ENCODE measurements at regions not wholly inside any gene's neighbourhood (a gene's known extent, or its start where the extent isn't known, plus 50 kb on each side); places are given as distances from the start of the nearest gene placed in this dataset.

GRCh38 chr2:16824472-16824871 lies 158.8 kb upstream of the CYRIA start:
- no peak for TF ChIP-seq POLR2AphosphoS5 (IDR thresholded peaks at IDR 0.05)
- TF ChIP-seq CTCF (IDR thresholded peaks at IDR 0.05; ENCODE audit: poor library complexity, severe bottlenecking): no peak
- no peak for TF ChIP-seq EZH2 (IDR thresholded peaks at IDR 0.05; ENCODE audit: borderline replicate concordance, insufficient read depth, low read length, poor library complexity, severe bottlenecking)
- TF ChIP-seq EP300 (conservative IDR thresholded peaks at IDR 0.05; ENCODE audit: poor library complexity, severe bottlenecking): no peak

All from neural cell (in vitro differentiated cells).